HCEC 1CT (cell line): ENCODE measurements at regions not wholly inside any gene's neighbourhood (a gene's known extent, or its start where the extent isn't known, plus 50 kb on each side); places are given as distances from the start of the nearest gene placed in this dataset.
"Not testable (repeated sequence)": the region's sequence is repeated elsewhere in the genome, so short reads cannot be mapped to it uniquely, and the experiment has no call there.

Experiments
- DNase-seq: peaks from one replicate; pipeline ENCODE4 v3.0.0-alpha.2; 2017

DNA sequence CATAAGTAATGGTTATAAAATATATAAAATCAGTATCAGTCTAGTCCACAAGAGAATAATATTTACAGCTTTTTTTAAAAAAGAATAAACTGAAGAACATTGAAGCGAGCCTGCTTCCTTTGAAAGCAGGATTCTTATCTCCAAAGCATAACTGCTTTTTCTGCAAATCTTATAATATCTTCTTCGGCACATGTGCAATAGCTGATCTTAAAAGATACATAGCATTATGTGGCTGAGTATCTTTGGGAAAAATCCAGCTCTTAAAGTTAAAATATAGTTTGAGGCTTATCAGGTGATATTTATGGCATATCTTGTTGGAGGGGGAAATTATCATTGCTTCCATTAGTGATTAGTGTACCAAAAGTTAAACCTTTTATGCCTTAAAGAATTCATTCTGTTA, 523.9 kb upstream of the ADGRL4 start:
- DNase-seq: no peak

DNA sequence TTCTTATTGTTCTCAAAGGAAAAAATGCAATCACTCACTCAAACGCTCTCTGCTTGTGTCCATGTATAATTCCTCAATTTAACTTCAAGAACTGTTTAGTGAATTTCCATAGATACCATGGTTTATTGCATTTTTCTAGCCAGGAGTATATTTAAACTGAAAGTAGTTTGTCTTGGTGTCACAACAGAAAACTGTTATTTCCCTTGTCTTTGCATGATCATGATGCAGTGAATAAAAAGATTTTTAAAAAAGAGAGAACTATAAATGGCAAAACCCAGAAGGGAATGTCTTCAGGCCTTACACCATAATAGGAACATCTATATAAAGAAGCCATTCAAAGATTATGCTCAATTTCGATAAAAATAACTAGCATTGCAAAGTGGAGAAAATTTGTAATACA, 523.5 kb upstream of the ADGRL4 start:
- DNase-seq: no peak

DNA sequence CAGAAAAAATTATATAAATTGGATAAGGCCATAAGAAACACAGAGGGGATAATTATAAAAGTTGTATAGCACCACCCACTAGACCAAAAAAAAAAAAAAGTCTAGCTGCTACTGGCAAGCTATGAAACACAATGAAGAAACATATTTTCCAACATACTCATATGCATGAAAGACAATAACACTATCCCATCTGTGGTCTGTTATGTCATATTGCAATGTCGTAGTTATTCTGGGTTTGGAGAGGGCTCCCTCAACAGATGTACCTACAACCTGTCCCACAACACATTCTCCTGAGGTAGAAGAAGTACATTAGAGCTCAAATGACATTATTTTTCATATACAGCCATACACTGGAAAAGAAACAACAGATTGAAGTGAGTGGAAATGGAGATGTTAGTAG, 517.6 kb upstream of the ADGRL4 start:
- no peak for DNase-seq

DNA sequence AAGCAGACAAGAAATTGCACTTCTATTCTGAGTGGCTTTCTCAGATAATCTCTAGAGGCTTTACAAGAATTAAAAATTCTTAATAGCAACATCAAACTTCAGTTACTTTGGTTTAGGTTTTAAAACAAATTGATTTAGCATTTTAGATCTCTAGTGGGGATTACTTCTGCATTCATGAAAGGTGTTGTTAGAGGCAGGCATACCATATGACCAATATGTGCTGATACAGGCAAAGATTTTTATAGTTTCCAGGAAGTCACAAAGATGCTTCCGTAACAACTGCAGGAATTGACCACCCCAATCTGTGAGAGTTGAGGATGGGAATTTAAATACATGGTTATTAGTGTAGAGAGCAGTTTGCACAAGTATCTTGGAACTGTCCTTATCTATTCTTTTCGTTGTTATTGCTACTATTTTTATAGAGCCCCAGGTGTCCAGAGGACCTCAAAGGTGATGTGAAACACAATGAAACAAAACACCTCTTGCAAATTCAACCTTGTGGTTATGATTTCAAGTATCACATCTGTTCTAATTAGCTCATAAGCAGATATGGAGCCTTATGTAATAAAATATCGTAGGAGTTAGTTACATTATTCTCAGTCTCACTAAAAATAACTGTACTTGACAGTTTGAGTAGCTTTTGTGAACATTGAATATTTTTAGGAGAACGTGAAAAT, 512.7 kb upstream of the ADGRL4 start:
- no peak for DNase-seq

DNA sequence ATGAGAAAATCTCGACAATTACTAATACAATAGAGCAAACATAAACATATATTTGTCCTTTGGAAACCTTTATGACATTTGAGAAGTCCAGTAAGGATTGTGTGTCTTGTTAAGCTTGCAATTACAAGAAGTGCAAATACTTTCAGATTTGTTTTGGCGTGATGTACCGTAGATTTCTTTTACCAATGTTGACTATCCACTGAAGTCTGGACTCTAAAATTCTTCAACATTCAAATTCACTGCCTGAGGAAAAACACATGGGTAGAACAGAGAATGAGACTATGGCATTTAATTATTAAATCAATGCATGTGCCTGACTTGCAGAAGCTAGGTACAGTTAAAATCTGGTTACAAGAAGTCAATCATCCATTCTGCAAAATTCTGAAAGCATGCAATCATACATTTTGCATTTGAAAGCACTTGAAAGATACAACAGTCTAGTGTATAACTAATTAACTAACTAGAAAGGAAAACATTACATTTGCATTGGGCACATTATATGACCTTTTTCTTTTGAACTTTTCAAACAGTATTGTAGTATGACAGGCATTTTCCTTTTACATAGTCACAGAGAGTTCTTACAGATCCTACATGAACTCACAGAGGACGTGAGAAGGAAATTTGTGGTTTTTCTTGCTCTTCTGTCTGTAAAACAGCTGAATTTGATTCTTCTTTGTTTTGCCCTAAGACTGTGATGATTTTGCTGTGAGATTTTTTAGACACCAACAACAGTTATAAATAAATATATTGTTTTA, 511.1 kb upstream of the ADGRL4 start:
- DNase-seq: no peak

DNA sequence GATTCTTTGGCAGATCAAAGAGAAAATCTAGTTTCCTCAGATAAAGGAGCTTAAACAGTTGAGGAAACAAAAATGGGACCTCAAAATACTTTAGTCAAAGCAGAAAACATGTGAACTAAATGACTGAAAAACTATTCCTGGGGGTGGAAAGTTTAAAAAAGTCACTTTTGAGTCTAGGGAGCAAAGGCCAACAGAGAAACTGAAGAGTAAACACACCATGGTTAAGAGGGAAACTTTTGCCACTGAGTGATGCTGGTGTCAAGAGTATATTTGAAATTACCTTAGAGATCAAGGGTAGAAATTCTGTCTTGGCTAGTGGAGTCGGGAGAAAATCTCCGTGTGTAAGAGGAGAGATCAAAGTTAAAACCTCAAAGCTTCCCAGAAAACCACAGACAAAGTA, 501.2 kb upstream of the ADGRL4 start:
- no peak for DNase-seq

DNA sequence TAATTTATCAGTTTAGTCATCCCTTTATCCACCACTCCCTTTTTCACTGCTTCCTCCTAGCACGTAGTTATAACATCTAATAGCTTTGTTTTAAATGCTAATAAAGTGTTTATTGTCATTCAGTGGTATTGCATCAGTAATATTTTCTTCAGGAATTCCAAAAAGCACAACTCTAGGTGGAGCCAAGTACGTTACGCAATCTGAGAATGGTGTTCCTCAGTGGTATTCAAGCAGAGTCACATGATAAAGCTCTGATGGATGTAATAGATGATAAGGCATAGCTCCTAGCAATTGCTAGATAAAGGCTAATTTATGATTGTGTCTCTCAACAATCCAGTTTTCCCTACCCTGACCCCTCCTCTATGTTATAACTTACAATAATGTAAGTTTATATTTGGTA, 494.6 kb upstream of the ADGRL4 start:
- DNase-seq: peak; percentile 3

DNA sequence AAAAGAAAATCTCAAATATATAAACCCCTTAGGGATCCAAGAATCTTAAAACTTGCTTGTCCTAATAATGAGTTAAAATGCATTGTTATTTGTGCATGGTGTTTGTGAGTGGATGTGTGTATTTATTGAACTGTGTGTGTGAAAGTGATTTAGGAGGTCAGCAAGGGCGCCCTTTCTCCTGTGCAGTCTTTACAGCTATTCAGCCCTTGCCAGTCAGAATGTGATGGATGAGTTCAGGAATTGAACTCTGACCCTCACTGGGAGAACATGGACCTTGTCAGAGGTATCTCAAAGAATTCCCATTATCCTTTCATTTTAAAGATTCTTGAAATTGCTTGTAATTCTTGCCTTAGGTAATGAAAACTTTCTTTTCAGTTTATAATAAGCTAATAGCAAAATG, 493.0 kb upstream of the ADGRL4 start:
- DNase-seq: no peak

DNA sequence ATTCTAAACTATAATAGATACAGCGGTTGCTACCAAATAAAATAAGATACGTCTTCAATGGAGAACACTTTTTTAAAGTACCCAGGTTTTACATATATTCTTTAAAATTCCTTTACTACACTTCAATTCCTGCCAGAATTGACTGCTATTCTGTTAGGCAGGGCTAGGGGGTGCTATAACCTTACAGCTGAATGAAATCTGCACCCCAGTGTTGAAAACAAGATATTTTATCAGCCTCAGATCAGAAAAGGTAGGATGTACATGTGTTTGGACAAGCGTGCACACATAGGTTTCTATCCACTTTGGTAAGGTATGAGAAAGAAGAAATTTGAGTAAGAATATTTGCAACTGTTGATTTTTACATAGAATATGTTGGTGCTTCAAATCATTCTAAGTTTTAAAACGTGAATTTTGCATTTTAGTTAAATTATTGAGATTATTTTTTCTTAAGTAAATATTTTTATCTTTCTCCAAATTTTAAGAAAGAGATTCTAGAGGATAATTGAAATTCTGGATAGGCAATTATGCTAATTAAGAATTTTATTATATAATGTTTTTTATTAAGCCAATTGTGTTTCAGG, 490.8 kb upstream of the ADGRL4 start:
- DNase-seq: peak; percentile 54

DNA sequence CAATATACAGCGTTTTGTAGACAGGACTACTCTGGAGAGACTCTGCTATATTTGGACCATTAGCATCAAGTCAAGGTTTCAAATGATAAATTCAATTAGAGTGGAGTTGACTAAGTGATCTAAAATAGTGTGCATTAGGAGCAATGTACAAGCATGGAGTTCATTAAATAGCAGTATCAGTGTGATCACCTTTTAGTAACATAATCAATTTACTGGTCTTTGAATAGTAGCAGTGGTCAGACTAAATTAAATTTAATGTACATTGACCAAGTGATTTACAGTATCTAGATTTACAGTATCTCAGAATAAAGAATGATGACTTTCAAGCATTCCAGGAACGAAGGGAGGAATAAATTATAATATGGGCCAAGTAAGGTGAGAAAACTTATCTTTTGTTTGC, 489.6 kb upstream of the ADGRL4 start:
- no peak for DNase-seq

DNA sequence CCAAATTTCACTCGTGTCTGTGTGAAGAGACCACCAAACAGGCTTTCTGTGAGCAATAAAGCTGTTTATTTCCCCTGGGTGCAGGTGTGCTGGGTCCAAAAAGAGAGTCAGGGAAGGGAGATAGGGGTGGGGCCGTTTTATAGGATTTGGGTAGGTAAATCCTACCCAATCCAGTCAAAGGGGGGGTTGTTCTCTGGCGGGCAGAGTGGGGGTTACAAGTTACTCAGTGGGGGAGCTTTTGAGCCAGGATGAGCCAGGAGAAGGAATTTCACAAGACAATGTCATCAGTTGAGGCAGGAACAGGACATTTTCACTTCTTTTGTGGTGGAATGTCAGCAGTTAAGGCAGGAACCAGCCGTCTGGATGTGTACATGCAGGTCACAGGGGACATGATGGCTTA, 487.2 kb upstream of the ADGRL4 start:
- not testable (repeated sequence) for DNase-seq

DNA sequence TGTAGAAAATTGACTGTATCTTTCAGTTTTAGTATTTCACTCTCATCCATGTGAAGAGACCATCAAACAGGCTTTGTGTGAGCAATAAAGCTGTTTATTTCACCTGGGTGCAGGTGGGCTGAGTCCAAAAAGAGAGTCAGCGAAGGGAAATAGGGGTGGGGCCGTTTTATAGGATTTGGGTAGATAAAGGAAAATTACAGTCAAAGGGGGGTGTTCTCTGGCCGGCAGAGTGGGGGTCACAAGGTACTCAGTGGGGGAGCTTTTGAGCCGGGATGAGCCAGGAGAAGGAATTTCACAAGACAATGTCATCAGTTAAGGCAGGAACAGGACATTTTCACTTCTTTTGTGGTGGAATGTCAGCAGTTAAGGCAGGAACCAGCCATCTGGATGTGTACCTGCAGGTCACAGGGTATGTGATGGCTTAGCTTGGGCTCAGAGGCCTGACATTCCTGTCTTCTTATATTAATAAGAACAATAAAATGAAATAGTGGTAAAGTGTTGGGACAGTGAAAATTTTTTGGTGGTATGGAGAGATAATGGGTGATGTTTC, 482.1 kb upstream of the ADGRL4 start:
- not testable (repeated sequence) for DNase-seq

DNA sequence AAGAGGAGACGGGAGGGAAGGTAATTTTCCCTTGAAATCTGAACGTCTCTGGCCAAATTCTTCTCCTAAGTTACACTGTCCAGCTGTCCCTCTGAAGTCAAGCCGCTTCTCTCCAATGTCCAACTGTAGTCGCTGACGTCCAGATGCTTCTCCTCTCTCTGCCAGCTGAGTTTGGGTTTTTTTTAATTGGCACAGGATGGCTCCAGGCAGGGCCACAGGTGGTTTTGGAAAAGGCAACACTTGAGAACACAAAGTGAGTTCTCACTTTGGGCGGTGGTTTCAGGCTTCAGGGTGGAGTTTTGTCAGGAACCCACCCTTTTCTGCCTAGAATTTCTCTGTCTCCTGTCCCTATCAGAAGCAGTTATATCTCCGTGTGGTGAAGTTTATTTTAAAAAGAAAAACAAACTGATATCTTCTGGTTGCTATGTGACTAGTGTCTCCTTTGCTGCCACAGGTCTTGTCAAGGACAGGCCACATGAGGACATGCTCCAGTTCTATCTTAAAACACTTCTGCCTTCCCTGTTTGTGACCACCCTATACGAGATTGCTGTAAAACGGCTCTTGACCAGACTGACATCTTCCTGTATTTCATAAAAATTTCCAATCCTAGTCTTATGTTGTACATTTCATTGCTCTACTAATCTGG, 472.3 kb upstream of the ADGRL4 start:
- no peak for DNase-seq

DNA sequence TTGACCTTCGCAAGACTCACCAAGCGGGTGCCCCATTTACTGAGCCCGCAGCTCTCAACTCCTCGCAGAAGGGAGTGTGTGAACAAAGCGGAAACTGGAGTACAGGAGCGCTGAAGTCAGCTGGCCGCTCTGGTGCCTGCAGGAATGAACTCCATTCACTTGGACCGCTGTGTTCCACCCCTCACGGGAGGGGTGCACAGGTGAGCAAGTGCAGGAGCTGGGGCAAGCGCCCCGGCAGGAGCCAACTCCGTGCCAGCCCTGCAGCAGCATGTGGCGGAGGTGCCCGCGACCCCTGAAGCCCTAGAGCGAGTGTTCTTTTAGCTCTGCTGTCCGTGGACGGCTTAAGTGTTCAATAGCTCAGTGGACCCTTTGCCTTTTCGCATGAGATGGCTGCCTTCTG, 471.6 kb upstream of the ADGRL4 start:
- DNase-seq: no peak

DNA sequence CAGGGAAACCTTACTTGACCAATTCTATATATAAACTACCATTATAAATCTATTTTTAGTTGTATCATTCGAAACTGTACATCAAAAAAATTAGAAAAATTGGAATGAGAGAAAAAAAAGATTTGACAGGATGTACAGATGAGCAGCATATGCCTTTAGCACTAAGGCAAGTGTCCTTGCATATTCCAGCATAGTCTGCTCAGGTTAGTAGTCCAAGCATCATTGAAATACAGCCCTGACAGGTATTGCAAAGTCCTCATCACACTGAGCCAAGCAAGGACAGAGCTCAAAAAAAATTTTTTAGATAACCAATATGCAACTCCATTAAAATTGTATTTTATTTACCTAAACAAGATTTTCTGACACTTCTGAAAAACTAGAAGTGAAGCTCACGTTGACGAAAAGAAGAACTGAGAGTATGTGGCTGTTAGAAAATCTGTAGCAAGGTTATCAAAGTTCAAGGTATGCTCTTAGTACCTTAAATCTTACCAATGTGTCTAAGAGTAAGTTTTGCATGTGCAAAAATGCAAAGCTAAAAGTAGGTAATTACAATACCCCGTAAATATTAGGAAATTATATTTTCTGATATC, 465.6 kb upstream of the ADGRL4 start:
- DNase-seq: no peak

DNA sequence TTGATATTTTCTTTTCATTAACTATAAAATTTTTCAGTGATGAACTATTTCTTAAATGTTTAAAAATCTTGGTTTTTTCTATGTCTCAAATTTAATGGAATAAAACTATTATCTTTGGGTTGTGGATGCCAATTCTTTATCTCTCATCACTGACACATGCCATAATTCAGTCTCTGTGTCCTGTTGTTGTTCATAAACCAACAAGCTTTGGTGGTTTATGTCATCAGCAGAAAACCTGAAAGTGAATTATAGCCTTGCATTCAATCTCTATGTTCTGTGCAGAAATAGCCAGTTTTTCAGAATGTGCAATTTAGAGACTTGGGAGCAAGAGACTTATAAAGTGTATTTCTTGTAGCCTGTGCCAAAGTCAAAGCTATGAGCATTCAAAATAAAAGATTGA, 462.6 kb upstream of the ADGRL4 start:
- no peak for DNase-seq

DNA sequence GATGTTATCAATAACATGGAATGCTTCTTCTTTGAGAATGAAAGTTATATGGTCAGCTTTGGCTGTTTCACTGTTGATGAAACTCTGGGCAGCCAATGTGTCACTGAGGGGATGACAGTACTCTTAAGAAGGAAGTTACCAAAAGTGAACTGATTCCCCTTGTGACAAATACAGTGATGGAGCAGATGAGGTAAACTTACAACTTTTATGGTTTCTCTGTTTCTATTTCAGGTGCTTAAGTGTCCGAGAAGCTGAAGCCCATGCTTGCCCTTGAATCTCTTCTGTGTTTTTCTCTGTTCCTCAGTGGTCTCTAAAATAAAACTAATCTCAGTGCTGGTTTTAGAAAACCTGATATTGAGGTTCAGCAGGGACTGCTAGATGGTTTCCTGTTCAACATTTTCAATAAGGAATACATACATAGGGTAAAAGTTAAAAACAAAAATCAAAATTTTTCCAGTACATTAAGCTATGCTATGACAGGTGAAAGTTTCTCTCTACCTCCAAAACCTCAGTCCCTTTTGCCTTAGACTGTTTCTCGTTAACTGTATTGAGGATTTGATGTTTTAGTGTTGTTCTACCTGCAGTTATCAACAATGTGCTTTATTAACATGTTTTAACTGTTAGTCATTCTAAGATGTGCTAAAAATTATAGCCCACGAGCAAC, 454.4 kb upstream of the ADGRL4 start:
- no peak for DNase-seq

DNA sequence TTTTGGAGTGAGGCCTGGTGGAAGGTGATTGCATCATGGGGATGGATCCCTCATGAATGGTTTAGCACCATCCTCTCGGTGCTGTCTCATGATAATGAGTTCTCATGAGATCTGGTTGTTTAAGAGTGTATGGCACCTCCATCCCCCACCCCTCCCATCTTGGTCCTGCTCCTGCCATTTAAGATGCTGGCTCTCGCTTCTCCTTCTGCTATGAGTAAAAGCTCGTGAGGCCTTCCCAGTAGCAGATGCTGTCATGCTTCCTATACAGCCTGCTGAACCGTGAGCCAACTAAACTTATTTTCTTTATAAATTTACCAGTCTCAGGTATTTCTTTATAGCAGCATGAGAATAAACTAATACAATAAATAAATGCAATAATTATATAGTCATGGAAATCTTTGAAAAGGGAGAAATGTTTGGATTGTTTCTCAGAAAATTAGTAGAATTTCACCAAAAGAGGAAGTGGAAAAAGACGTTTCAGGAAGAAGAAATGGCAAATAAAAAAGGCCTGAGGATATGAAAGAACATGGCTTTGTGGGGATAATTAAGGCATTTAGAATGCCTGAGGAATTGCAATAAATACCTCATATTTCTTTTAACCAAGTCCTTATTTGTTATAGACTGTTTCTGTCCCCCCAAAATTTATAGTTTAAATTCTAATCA, 451.2 kb upstream of the ADGRL4 start:
- no peak for DNase-seq

DNA sequence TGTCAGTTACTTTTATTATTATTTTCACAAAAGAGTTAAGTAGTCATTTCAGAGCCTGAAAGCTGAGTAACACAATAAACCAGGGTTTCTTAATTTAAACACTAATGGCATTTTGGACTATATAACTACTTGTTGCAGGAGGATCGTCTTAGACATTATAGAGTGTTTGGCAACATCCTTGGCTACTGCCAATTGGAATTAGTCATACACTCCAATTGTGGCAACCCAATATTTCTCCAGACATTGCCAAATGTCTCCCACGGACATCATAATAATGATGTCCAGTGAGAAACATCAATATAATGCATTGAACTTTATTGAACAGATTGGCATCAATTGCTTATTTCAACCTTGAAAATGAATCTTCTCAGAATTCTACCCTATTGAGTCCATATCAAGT, 441.9 kb upstream of the ADGRL4 start:
- no peak for DNase-seq

DNA sequence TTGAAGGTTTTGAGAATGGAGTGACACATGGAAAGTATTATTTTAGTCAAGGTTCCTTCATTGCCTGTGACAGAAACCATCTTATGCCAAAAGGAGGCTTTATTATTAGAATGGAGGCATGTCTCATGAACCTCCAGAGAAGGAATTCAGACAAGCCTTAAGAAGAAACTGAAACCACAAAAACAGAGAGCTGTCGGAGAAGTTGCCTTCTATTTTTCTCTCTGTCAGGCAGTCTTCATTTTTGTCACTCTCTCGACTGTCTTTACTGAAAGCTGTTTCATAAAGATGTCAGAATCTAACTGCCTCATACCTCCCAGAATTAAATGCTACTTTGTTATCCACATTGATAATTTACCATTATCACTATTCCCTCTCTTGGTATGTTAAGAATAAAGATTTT, 434.7 kb upstream of the ADGRL4 start:
- DNase-seq: no peak

DNA sequence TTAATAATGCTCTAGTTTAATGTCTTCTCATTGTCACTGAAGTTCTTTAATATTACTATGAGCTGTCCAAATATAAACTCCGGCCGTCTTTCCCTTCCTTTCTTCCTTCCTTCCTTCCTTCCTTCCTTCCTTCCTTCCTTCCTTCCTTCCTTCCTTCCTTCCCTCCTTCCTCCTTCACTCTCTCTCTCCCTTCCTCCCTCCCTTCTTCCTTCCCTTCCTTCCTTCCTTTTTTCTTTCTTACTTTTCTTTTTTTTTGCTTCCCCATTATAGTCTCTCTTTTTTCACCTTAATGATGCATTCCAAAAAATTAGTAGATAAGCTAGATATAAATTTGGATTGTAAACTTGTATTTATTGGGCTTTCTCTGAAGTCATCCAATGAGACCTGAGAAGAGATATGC, 431.0 kb upstream of the ADGRL4 start:
- no peak for DNase-seq

DNA sequence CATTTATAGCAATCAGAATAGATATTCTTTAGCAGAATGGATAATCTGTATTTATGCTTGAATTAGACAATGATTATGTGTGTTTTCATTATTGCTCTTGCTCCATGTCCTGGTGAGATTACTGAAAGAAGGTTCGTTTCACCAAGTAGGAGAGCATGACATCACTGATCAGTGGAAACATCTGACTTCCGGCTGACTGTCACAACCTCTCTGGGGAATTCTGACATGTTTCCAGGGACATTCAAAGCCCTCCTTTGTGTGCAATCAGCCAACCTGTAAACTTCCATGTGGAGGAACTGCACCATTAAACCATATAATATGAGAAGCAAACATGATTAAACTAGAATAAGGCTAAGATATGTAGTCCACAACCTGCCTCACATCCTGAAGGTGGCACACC, 424.8 kb upstream of the ADGRL4 start:
- no peak for DNase-seq
